Esophagus muscularis mucosa (tissue), 4 donors: ENCODE measurements at regions not wholly inside any gene's neighbourhood (a gene's known extent, or its start where the extent isn't known, plus 50 kb on each side); places are given as distances from the start of the nearest gene placed in this dataset.

Experiments used
- EP300 ChIP-seq: sonication (generic); formaldehyde crosslinking; IDR thresholded peaks from one replicate; pipeline ENCODE4 v1.6.1; 2017; ENCODE audit warnings: antibody characterized with exemption
- POLR2A ChIP-seq: fragments of 450-650 bp; IDR thresholded peaks from one replicate; pipeline ENCODE4 v1.6.1; 2017; ENCODE audit warnings: antibody characterized with exemption, moderate library complexity, mild to moderate bottlenecking, low read depth
- POLR2AphosphoS5 ChIP-seq, 2 donors: sonication (generic); formaldehyde crosslinking; IDR thresholded peaks; one replicate each; pipeline ENCODE4 v1.6.1; 2017; ENCODE audit warnings: antibody characterized with exemption in 2 of 2
- TF ChIP-seq, protein P1 (sequence below), 3 experiments: fragments of 200-600 bp in 2 of 3; fragments of 450-650 bp in 1 of 3; sonication (generic) in 2 of 3; IDR thresholded peaks; one replicate each; pipeline ENCODE4 v1.5.1; 2017 to 2019; ENCODE audit warnings: antibody characterized with exemption in 3 of 3, mild to moderate bottlenecking in 2 of 3, moderate library complexity in 1 of 3

GRCh38 chr19:28397306-28397705 is 815.6 kb downstream of the UQCRFS1 start:
- TF ChIP-seq, protein P1, sequence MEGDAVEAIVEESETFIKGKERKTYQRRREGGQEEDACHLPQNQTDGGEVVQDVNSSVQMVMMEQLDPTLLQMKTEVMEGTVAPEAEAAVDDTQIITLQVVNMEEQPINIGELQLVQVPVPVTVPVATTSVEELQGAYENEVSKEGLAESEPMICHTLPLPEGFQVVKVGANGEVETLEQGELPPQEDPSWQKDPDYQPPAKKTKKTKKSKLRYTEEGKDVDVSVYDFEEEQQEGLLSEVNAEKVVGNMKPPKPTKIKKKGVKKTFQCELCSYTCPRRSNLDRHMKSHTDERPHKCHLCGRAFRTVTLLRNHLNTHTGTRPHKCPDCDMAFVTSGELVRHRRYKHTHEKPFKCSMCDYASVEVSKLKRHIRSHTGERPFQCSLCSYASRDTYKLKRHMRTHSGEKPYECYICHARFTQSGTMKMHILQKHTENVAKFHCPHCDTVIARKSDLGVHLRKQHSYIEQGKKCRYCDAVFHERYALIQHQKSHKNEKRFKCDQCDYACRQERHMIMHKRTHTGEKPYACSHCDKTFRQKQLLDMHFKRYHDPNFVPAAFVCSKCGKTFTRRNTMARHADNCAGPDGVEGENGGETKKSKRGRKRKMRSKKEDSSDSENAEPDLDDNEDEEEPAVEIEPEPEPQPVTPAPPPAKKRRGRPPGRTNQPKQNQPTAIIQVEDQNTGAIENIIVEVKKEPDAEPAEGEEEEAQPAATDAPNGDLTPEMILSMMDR (IDR thresholded peaks at IDR 0.05) = no peak
- TF ChIP-seq POLR2AphosphoS5 (IDR thresholded peaks at IDR 0.05) (no peak), POLR2A (no peak), EP300 (no peak)
